ENCODE measurements at regions not wholly inside any gene's neighbourhood (a gene's known extent, or its start where the extent isn't known, plus 50 kb on each side); places are given as distances from the start of the nearest gene placed in this dataset.

- no peak for ATAC-seq
- Histone ChIP-seq H3K27ac (no peak overlapping the region), H3K4me3 (no peak overlapping the region), H3K9me3 (no peaks in the 10 kb centered on the region), H3K4me1 (peaks cover 16 to 24% of the 10 kb centered on the region in 2 donors), H3K27me3 (no peaks in the 10 kb centered on the region), H3K36me3 (no peaks in the 10 kb centered on the region)
- no peak for DNase-seq
- intact Hi-C loops (cut with DNase I; ENCODE audit: low total_unique reads) = no loop called here
- no peak for TF ChIP-seq POLR2A (IDR thresholded peaks at IDR 0.05)
- no peak for TF ChIP-seq CTCF (IDR thresholded peaks at IDR 0.05 in 4 of 5, conservative IDR thresholded peaks at IDR 0.05 in 1 of 5)
- in situ Hi-C loops (cut with MboI; ENCODE audit: low sequenced_read_pairs in 4 of 4) = no loop called here
Observed at GRCh38 chr5:61617995-61618525, 286.0 kb downstream of the ZSWIM6 start.

- no peak overlapping the region for H3K27ac ChIP-seq
- no peak for TF ChIP-seq POLR2A (IDR thresholded peaks at IDR 0.05)
- no peak for TF ChIP-seq CTCF (IDR thresholded peaks at IDR 0.05 in 4 of 5, conservative IDR thresholded peaks at IDR 0.05 in 1 of 5)
- peaks cover 16 to 24% of the 10 kb centered on the region in 2 donors for H3K4me1 ChIP-seq
- H3K4me3 ChIP-seq = no peak overlapping the region
- no peaks in the 10 kb centered on the region for H3K36me3 ChIP-seq
- no peaks in the 10 kb centered on the region for H3K27me3 ChIP-seq
- in situ Hi-C loops (cut with MboI; ENCODE audit: low sequenced_read_pairs in 4 of 4) = no loop called here
- no peaks in the 10 kb centered on the region for H3K9me3 ChIP-seq
- ATAC-seq (no peak), DNase-seq (no peak)
- intact Hi-C loops (cut with DNase I; ENCODE audit: low total_unique reads) = no loop called here
Observed at GRCh38 chr5:61618577-61618976, 286.5 kb downstream of the ZSWIM6 start.

GRCh38 chr5:61619289-61619688, 287.2 kb downstream of the ZSWIM6 start:
- peaks cover 16 to 24% of the 10 kb centered on the region in 2 donors for H3K4me1 ChIP-seq
- ATAC-seq (no peak), DNase-seq (no peak)
- intact Hi-C loops (cut with DNase I; ENCODE audit: low total_unique reads) (no loop called here), in situ Hi-C loops (cut with MboI; ENCODE audit: low sequenced_read_pairs in 4 of 4) (no loop called here)
- H3K36me3 ChIP-seq = no peaks in the 10 kb centered on the region
- H3K4me3 ChIP-seq = no peak overlapping the region
- H3K27ac ChIP-seq = peak overlapping the region in 2 of 4 donors; percentile 55 to 64
- H3K9me3 ChIP-seq = no peaks in the 10 kb centered on the region
- no peaks in the 10 kb centered on the region for H3K27me3 ChIP-seq
- TF ChIP-seq CTCF (IDR thresholded peaks at IDR 0.05 in 4 of 5, conservative IDR thresholded peaks at IDR 0.05 in 1 of 5) (no peak), POLR2A (IDR thresholded peaks at IDR 0.05) (no peak)

GRCh38 chr5:61619777-61620518, 287.9 kb downstream of the ZSWIM6 start:
- TF ChIP-seq POLR2A (IDR thresholded peaks at IDR 0.05) = no peak
- TF ChIP-seq CTCF (IDR thresholded peaks at IDR 0.05 in 4 of 5, conservative IDR thresholded peaks at IDR 0.05 in 1 of 5) = no peak
- H3K27me3 ChIP-seq = no peaks in the 10 kb centered on the region
- H3K9me3 ChIP-seq = no peaks in the 10 kb centered on the region
- intact Hi-C loops (cut with DNase I; ENCODE audit: low total_unique reads) (no loop called here), in situ Hi-C loops (cut with MboI; ENCODE audit: low sequenced_read_pairs in 4 of 4) (no loop called here)
- no peak for DNase-seq
- H3K36me3 ChIP-seq = no peaks in the 10 kb centered on the region
- H3K4me3 ChIP-seq = no peak overlapping the region
- ATAC-seq = peak; percentile 27 to 51
- peaks cover 20 to 25% of the 10 kb centered on the region in 2 donors for H3K4me1 ChIP-seq
- peak overlapping the region; percentile 16 to 64 (median 51) for H3K27ac ChIP-seq

Measured in gastrocnemius medialis (tissue), 4 donors.